GM12878 (cell line): ENCODE measurements at regions not wholly inside any gene's neighbourhood (a gene's known extent, or its start where the extent isn't known, plus 50 kb on each side); places are given as distances from the start of the nearest gene placed in this dataset.
A peak's percentile ranks its signal among the peaks of the same experiment; 100 is the strongest.

Experiments
- ATF7 ChIP-seq: fragments of 450-650 bp; IDR thresholded peaks from 2 replicates; pipeline ENCODE4 v1.6.1; 2016; ENCODE audit warnings: low read depth, mild to moderate bottlenecking
- BRCA1 ChIP-seq: IDR thresholded peaks from 2 replicates; pipeline ENCODE4 v1.6.1; 2011; ENCODE audit warnings: low read depth, low read length, improper control_type of control experiment
- CHD1 ChIP-seq: IDR thresholded peaks from 2 replicates; pipeline ENCODE4 v1.6.1; 2012; ENCODE audit warnings: low read depth, low read length, improper control_type of control experiment
- CREB1 ChIP-seq: IDR thresholded peaks from 2 replicates; pipeline ENCODE4 v1.6.1; 2012; ENCODE audit warnings: low read depth, mild to moderate bottlenecking, inconsistent platforms
- CUX1 ChIP-seq: IDR thresholded peaks from 2 replicates; pipeline ENCODE4 v1.6.1; 2012; ENCODE audit warnings: improper control_type of control experiment, low read depth, low read length; ENCODE audit not compliant: insufficient replicate concordance
- ESRRA ChIP-seq: IDR thresholded peaks from 2 replicates; pipeline ENCODE4 v1.6.1; 2012; ENCODE audit warnings: mild to moderate bottlenecking, low read length, improper control_type of control experiment
- FOXM1 ChIP-seq: IDR thresholded peaks from 2 replicates; pipeline ENCODE4 v1.6.1; 2012; ENCODE audit warnings: low read depth, mild to moderate bottlenecking, inconsistent platforms, low read length, moderate library complexity
- IKZF2 ChIP-seq, 2 experiments: fragments of 450-650 bp; IDR thresholded peaks; 2 replicates each; pipeline ENCODE4 v1.6.1; 2017; ENCODE audit warnings: mild to moderate bottlenecking in 2 of 2, moderate library complexity in 2 of 2
- JUNB ChIP-seq: IDR thresholded peaks from 2 replicates; pipeline ENCODE4 v1.6.1; 2016; ENCODE audit warnings: antibody characterized with exemption, mild to moderate bottlenecking
- KLF5 ChIP-seq: fragments of 450-650 bp; IDR thresholded peaks from 2 replicates; pipeline ENCODE4 v1.6.1; 2014; ENCODE audit warnings: mild to moderate bottlenecking; ENCODE audit not compliant: partially characterized antibody
- MTA2 ChIP-seq: fragments of 450-650 bp; IDR thresholded peaks from 2 replicates; pipeline ENCODE4 v1.6.1; 2016; ENCODE audit warnings: low read depth, mild to moderate bottlenecking, moderate library complexity
- MXI1 ChIP-seq: fragments of 150-350 bp; IDR thresholded peaks from 2 replicates; pipeline ENCODE4 v1.6.1; 2011; ENCODE audit warnings: low read depth, mild to moderate bottlenecking, inconsistent platforms, low read length, improper control_type of control experiment
- NFYB ChIP-seq: IDR thresholded peaks from 2 replicates; pipeline ENCODE4 v1.6.1; 2011; ENCODE audit warnings: low read depth, mild to moderate bottlenecking, low read length, improper control_type of control experiment, moderate library complexity; ENCODE audit not compliant: insufficient read depth
- NR2C2 ChIP-seq: IDR thresholded peaks from 2 replicates; pipeline ENCODE4 v1.6.1; 2011; ENCODE audit warnings: borderline replicate concordance, low read depth; ENCODE audit not compliant: control insufficient read depth, insufficient read length
- POU2F2 ChIP-seq: IDR thresholded peaks from 3 replicates; pipeline ENCODE4 v1.6.1; 2011; ENCODE audit warnings: low read depth, mild to moderate bottlenecking, low read length, borderline replicate concordance
- RUNX3 ChIP-seq: IDR thresholded peaks from 2 replicates; pipeline ENCODE4 v1.6.1; 2012; ENCODE audit warnings: low read length, inconsistent platforms
- SIN3A ChIP-seq: IDR thresholded peaks from 2 replicates; pipeline ENCODE4 v1.6.1; 2012; ENCODE audit warnings: low read depth, low read length, improper control_type of control experiment
- STAT3 ChIP-seq: IDR thresholded peaks from 2 replicates; pipeline ENCODE4 v1.6.1; 2011; ENCODE audit warnings: low read depth, low read length, improper control_type of control experiment
- ZNF274 ChIP-seq: IDR thresholded peaks from one replicate; pipeline ENCODE4 v1.8.0; 2011; ENCODE audit not compliant: insufficient read length, insufficient read depth
- ZNF592 ChIP-seq: fragments of 450-650 bp; IDR thresholded peaks from 2 replicates; pipeline ENCODE4 v1.6.1; 2017; ENCODE audit warnings: mild to moderate bottlenecking, moderate library complexity

- peak; percentile 72; the same call in 1 of the 2 replicates for TF ChIP-seq ZNF592
- peak; percentile 94 for TF ChIP-seq MTA2
- no peak for TF ChIP-seq POU2F2
- peak; percentile 78 to 81 for TF ChIP-seq IKZF2 (IDR thresholded peaks at IDR 0.05)
- TF ChIP-seq JUNB = peak; percentile 47
- no peak for TF ChIP-seq NR2C2
- no peak for TF ChIP-seq ESRRA
- no peak for TF ChIP-seq STAT3
- TF ChIP-seq FOXM1 = peak; percentile 33; the same call in 1 of the 2 replicates
- no peak for TF ChIP-seq BRCA1
- no peak for TF ChIP-seq CHD1
- TF ChIP-seq MXI1 = peak; percentile 41; the same call in 1 of the 2 replicates
- TF ChIP-seq ATF7 = peak; percentile 73
- no peak for TF ChIP-seq SIN3A
- TF ChIP-seq NFYB = no peak
- peak; percentile 43; the same call in 1 of the 2 replicates for TF ChIP-seq CREB1
- TF ChIP-seq CUX1 = no peak
- TF ChIP-seq KLF5 = no peak
- no peak for TF ChIP-seq ZNF274
- peak; percentile 57; the same call in 1 of the 2 replicates for TF ChIP-seq RUNX3
These were observed 340.5 kb upstream of the OBI1 start (continued) for GRCh38 chr13:78999494-78999893.
